GM23338 (cell line): ENCODE measurements at regions not wholly inside any gene's neighbourhood (a gene's known extent, or its start where the extent isn't known, plus 50 kb on each side); places are given as distances from the start of the nearest gene placed in this dataset.

ENCODE experiments used
- CTCF ChIP-seq, 2 experiments: fragments of 200-600 bp in 1 of 2; sonication (generic) in 1 of 2; conservative IDR thresholded peaks; 2 replicates each; pipeline versions ENCODE4 v1.5.1 to v1.6.1; 2016 to 2017; ENCODE audit warnings: antibody characterized with exemption in 2 of 2, low read depth in 2 of 2, mild to moderate bottlenecking in 2 of 2, moderate library complexity in 1 of 2
- EZH2phosphoT487 ChIP-seq: fragments of 200-600 bp; sonication (generic); IDR thresholded peaks from one replicate; pipeline ENCODE4 v1.8.1; 2018; ENCODE audit warnings: antibody characterized with exemption; ENCODE audit not compliant: unreplicated experiment

GRCh38 chr21:41582866-41583265 is 74.9 kb upstream of the TMPRSS2 start:
- TF ChIP-seq CTCF (conservative IDR thresholded peaks at IDR 0.05; ENCODE audit: low read depth in 2 of 2) (no peak), EZH2phosphoT487 (no peak)
